H9 (cell line): ENCODE measurements at regions not wholly inside any gene's neighbourhood (a gene's known extent, or its start where the extent isn't known, plus 50 kb on each side); places are given as distances from the start of the nearest gene placed in this dataset.

Source experiments
- DNase-seq: peaks from one replicate; pipeline ENCODE4 v3.0.0-alpha.2; 2017
- H2AFZ ChIP-seq: one replicate; pipeline ENCODE4 v1.6.1; 2013; ENCODE audit warnings: mild to moderate bottlenecking, low read length, control low read depth, moderate library complexity
- H2AK5ac ChIP-seq: 2 replicates; pipeline ENCODE4 v1.6.1; 2013; ENCODE audit warnings: low read length, control low read depth, mixed read lengths; ENCODE audit not compliant: insufficient read length
- H2BK120ac ChIP-seq: one replicate; pipeline ENCODE4 v1.6.1; 2013; ENCODE audit warnings: low read depth, mild to moderate bottlenecking, low read length, control low read depth, inconsistent platforms; ENCODE audit not compliant: poor library complexity, severe bottlenecking
- H2BK12ac ChIP-seq: 2 replicates; pipeline ENCODE4 v1.6.1; 2013; ENCODE audit warnings: low read length, control low read depth, mixed read lengths, low read depth; ENCODE audit not compliant: insufficient read length
- H2BK15ac ChIP-seq: 2 replicates; pipeline ENCODE4 v1.6.1; 2013; ENCODE audit warnings: low read depth, low read length, control low read depth
- H2BK20ac ChIP-seq: one replicate; pipeline ENCODE4 v1.6.1; 2013; ENCODE audit warnings: low read depth, mild to moderate bottlenecking, low read length, control low read depth, inconsistent platforms; ENCODE audit not compliant: poor library complexity, severe bottlenecking
- H2BK5ac ChIP-seq: 2 replicates; pipeline ENCODE4 v1.6.1; 2013; ENCODE audit warnings: low read length, control low read depth, mixed read lengths; ENCODE audit not compliant: insufficient read length
- H3K14ac ChIP-seq: 2 replicates; pipeline ENCODE4 v1.6.1; 2013; ENCODE audit warnings: low read length, control low read depth; ENCODE audit not compliant: insufficient read depth
- H3K18ac ChIP-seq: 2 replicates; pipeline ENCODE4 v1.6.1; 2013; ENCODE audit warnings: low read depth, mild to moderate bottlenecking, mixed read lengths, low read length, control low read depth; ENCODE audit not compliant: insufficient read length
- H3K23ac ChIP-seq: 2 replicates; pipeline ENCODE4 v1.6.1; 2013; ENCODE audit warnings: low read length, control low read depth, mixed read lengths, low read depth; ENCODE audit not compliant: insufficient read length
- H3K23me2 ChIP-seq: 2 replicates; pipeline ENCODE4 v1.6.1; 2013; ENCODE audit warnings: low read depth, mild to moderate bottlenecking, mixed read lengths, low read length, control low read depth; ENCODE audit not compliant: insufficient read length, poor library complexity, severe bottlenecking
- H3K27ac ChIP-seq: 2 replicates; pipeline ENCODE4 v1.5.1; 2013; ENCODE audit warnings: low read length, control low read depth, mixed read lengths, low read depth; ENCODE audit not compliant: insufficient read length
- H3K27me3 ChIP-seq: 2 replicates; pipeline ENCODE4 v1.6.1; 2013; ENCODE audit warnings: low read length, control low read depth, inconsistent platforms; ENCODE audit not compliant: insufficient read depth
- H3K4ac ChIP-seq: 2 replicates; pipeline ENCODE4 v1.6.1; 2013; ENCODE audit warnings: low read depth, mild to moderate bottlenecking, control low read depth, inconsistent platforms, low read length, moderate library complexity
- H3K4me1 ChIP-seq: 2 replicates; pipeline ENCODE4 v1.6.1; 2013; ENCODE audit warnings: low read length, control low read depth, inconsistent platforms; ENCODE audit not compliant: insufficient read depth
- H3K4me2 ChIP-seq: 2 replicates; pipeline ENCODE4 v1.6.1; 2013; ENCODE audit warnings: low read length, control low read depth, mixed read lengths; ENCODE audit not compliant: insufficient read length, insufficient read depth
- H3K56ac ChIP-seq: 2 replicates; pipeline ENCODE4 v1.6.1; 2013; ENCODE audit warnings: low read depth, mild to moderate bottlenecking, mixed read lengths, low read length, control low read depth; ENCODE audit not compliant: insufficient read length
- H3K79me1 ChIP-seq: 2 replicates; pipeline ENCODE4 v1.6.1; 2013; ENCODE audit warnings: low read depth, mild to moderate bottlenecking, moderate library complexity, low read length, control low read depth, inconsistent platforms; ENCODE audit not compliant: insufficient read depth, poor library complexity, severe bottlenecking
- H3K79me2 ChIP-seq: 2 replicates; pipeline ENCODE4 v1.6.1; 2013; ENCODE audit warnings: low read length, control low read depth, inconsistent platforms; ENCODE audit not compliant: insufficient read depth
- H3K9ac ChIP-seq: 2 replicates; pipeline ENCODE4 v1.6.1; 2013; ENCODE audit warnings: low read length, control low read depth, mixed read lengths; ENCODE audit not compliant: insufficient read length; ENCODE audit errors: extremely low read depth
- H3K9me3 ChIP-seq: one replicate; pipeline ENCODE4 v1.6.1; 2013; ENCODE audit warnings: low read depth, low read length, inconsistent platforms; ENCODE audit not compliant: control insufficient read depth
- H3T11ph ChIP-seq: one replicate; pipeline ENCODE4 v1.6.1; 2013; ENCODE audit warnings: mild to moderate bottlenecking, low read length, control low read depth, inconsistent platforms
- H4K20me1 ChIP-seq: one replicate; pipeline ENCODE4 v1.6.1; 2013; ENCODE audit not compliant: control insufficient read depth, insufficient read length, insufficient read depth
- H4K5ac ChIP-seq: 2 replicates; pipeline ENCODE4 v1.6.1; 2013; ENCODE audit warnings: low read depth, mild to moderate bottlenecking, mixed read lengths, low read length, control low read depth; ENCODE audit not compliant: insufficient read length
- H4K8ac ChIP-seq: replicated peaks from 2 replicates; pipeline ENCODE4 v1.6.1; 2013; ENCODE audit warnings: low read length, control low read depth, mixed read lengths, low read depth; ENCODE audit not compliant: insufficient read length
- H4K91ac ChIP-seq: 2 replicates; pipeline ENCODE4 v1.6.1; 2013; ENCODE audit warnings: low read depth, mild to moderate bottlenecking, moderate library complexity, mixed read lengths, low read length, control low read depth; ENCODE audit not compliant: insufficient read length
- H3K27ac Mint-ChIP-seq, 3 experiments: 2 replicates in 2 of 3; 3 replicates in 1 of 3; pipeline ENCODE4 v1.8.0; 2020 to 2021; ENCODE audit warnings: mixed read lengths in 3 of 3, mild to moderate bottlenecking in 1 of 3, moderate library complexity in 1 of 3
- H3K27me3 Mint-ChIP-seq: 2 replicates; pipeline ENCODE4 v1.8.0; 2021; ENCODE audit warnings: low read depth, mild to moderate bottlenecking, moderate library complexity, mixed read lengths
- H3K36me3 Mint-ChIP-seq, 3 experiments: 2 replicates in 2 of 3; 3 replicates in 1 of 3; pipeline ENCODE4 v1.8.0; 2020 to 2021; ENCODE audit warnings: low read depth in 3 of 3, mixed read lengths in 3 of 3; ENCODE audit not compliant: insufficient read depth in 1 of 3
- H3K4me1 Mint-ChIP-seq, 2 experiments: 2 replicates each; pipeline ENCODE4 v1.8.0; 2020; ENCODE audit warnings: mixed read lengths in 2 of 2
- H3K4me3 Mint-ChIP-seq, 2 experiments: 2 replicates in 1 of 2; 3 replicates in 1 of 2; pipeline ENCODE4 v1.8.0; 2020 to 2021; ENCODE audit warnings: mild to moderate bottlenecking in 2 of 2, mixed read lengths in 2 of 2, moderate library complexity in 1 of 2
- H3K9me3 Mint-ChIP-seq, 2 experiments: 2 replicates in 1 of 2; 3 replicates in 1 of 2; pipeline ENCODE4 v1.8.0; 2020; ENCODE audit warnings: mild to moderate bottlenecking in 2 of 2, mixed read lengths in 2 of 2, moderate library complexity in 1 of 2
- CTCF ChIP-seq: fragments of 200-600 bp; sonication (generic); conservative IDR thresholded peaks from 3 replicates; pipeline ENCODE4 v1.8.0; 2021; ENCODE audit warnings: antibody characterized with exemption, mild to moderate bottlenecking
- WGBS: extraction: QIAGEN DNeasy Blood & Tissue Kit; methylation state at CpG from one replicate; pipeline ENCODE4 v1.1.7; 2013; ENCODE audit warnings: missing lambda C conversion rate, low lambda C conversion rate, mixed read lengths; ENCODE audit not compliant: insufficient read length; ENCODE audit errors: extremely low coverage; 5-methylcytosine and 5-hydroxymethylcytosine counted together

- H3K4ac ChIP-seq: no peak overlapping the region
- no peak overlapping the region for H4K91ac ChIP-seq
- H4K5ac ChIP-seq: no peak overlapping the region
- H3K4me3 Mint-ChIP-seq: no peak overlapping the region; a peak in 1 of 5 replicates
- no peaks in the 10 kb centered on the region for H3K23me2 ChIP-seq
- H3T11ph ChIP-seq: no peak overlapping the region
- H3K27me3 Mint-ChIP-seq: no peaks in the 10 kb centered on the region
- no peaks in the 10 kb centered on the region for H3K9me3 Mint-ChIP-seq
- no peaks in the 10 kb centered on the region for H3K79me2 ChIP-seq
- no peak overlapping the region for H3K14ac ChIP-seq
- no peak overlapping the region for H3K9ac ChIP-seq
- no peak overlapping the region for H2BK120ac ChIP-seq
- no CpG with 5 or more reads among the region's 5 CpGs for WGBS
- no peaks in the 10 kb centered on the region for H3K4me1 ChIP-seq
- H3K79me1 ChIP-seq: no peaks in the 10 kb centered on the region
- H2BK12ac ChIP-seq: no peak overlapping the region
- H3K36me3 Mint-ChIP-seq: no peaks in the 10 kb centered on the region; a peak in 1 of 7 replicates
- no peak overlapping the region for H3K56ac ChIP-seq
- no peak overlapping the region for H2AK5ac ChIP-seq
- no peak overlapping the region for H2BK5ac ChIP-seq
- H3K4me2 ChIP-seq: no peak overlapping the region
- no peak overlapping the region for H3K23ac ChIP-seq
- DNase-seq: no peak
- H4K20me1 ChIP-seq: no peaks in the 10 kb centered on the region
- TF ChIP-seq CTCF: no peak
- no peaks in the 10 kb centered on the region for H3K27me3 ChIP-seq
- no peak overlapping the region for H3K18ac ChIP-seq
- no peak overlapping the region for H2BK15ac ChIP-seq
- no peaks in the 10 kb centered on the region for H3K4me1 Mint-ChIP-seq
- H3K27ac ChIP-seq: no peak overlapping the region
- no peaks in the 10 kb centered on the region for H3K9me3 ChIP-seq
- no peak overlapping the region for H4K8ac ChIP-seq
- no peak overlapping the region; a peak in 1 of 7 replicates for H3K27ac Mint-ChIP-seq
- no peak overlapping the region for H2BK20ac ChIP-seq
- no peak overlapping the region for H2AFZ ChIP-seq
Measured at GRCh38 chr18:54436501-54436900, 78.8 kb downstream of the C18orf54 start.
